ENCODE measurements at regions not wholly inside any gene's neighbourhood (a gene's known extent, or its start where the extent isn't known, plus 50 kb on each side); places are given as distances from the start of the nearest gene placed in this dataset.
A peak's percentile ranks its signal among the peaks of the same experiment; 100 is the strongest.

- TF ChIP-seq, protein P1, sequence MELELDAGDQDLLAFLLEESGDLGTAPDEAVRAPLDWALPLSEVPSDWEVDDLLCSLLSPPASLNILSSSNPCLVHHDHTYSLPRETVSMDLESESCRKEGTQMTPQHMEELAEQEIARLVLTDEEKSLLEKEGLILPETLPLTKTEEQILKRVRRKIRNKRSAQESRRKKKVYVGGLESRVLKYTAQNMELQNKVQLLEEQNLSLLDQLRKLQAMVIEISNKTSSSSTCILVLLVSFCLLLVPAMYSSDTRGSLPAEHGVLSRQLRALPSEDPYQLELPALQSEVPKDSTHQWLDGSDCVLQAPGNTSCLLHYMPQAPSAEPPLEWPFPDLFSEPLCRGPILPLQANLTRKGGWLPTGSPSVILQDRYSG (CRISPR knock-in tag; IDR thresholded peaks at IDR 0.05): no peak
- no peak for TF ChIP-seq ATF7-NPFF (CRISPR knock-in tag; IDR thresholded peaks at IDR 0.05; ENCODE audit: low read depth)
Measured at GRCh38 chr14:97854918-97855317, 1057.7 kb downstream of the VRK1 start (continued).

GRCh38 chr14:97866195-97866594 is 1069.0 kb downstream of the VRK1 start:
- Histone ChIP-seq H3K4me3 (replicated peaks in 1 of 3; ENCODE audit: insufficient read depth in 1 of 3, low read depth in 2 of 3, low read length in 3 of 3) (no peak overlapping the region), H3K27ac (ENCODE audit: extremely low read length, insufficient read depth, low read length) (no peak overlapping the region), H4K20me1 (ENCODE audit: insufficient read depth, low read length) (no peaks in the 10 kb centered on the region), H3K27me3 (ENCODE audit: control insufficient read depth in 1 of 2, insufficient read depth in 2 of 2, low read length in 2 of 2) (no peaks in the 10 kb centered on the region; a peak in 1 of 5 replicates), H3K9ac (ENCODE audit: insufficient read depth, low read depth, low read length) (no peak overlapping the region), H3K79me2 (ENCODE audit: insufficient read depth, low read length) (no peaks in the 10 kb centered on the region), H3K4me2 (ENCODE audit: low read depth, low read length) (no peak overlapping the region), H2AFZ (ENCODE audit: low read length) (no peak overlapping the region), H3K9me3 (ENCODE audit: low read length) (peaks cover 64% of the 10 kb centered on the region), H3K4me1 (ENCODE audit: insufficient read depth, low read length) (no peaks in the 10 kb centered on the region), H3K36me3 (replicated peaks in 1 of 2; ENCODE audit: control insufficient read depth in 1 of 2, insufficient read depth in 2 of 2, low read length in 2 of 2) (no peaks in the 10 kb centered on the region)
- BruUV-seq (replicated peaks): no TSS peak
- intact Hi-C loops (cut with micrococcal nuclease; ENCODE audit: unreplicated experiment): no loop called here
- POLR2A ChIA-PET: no interaction called here
- FAIRE-seq (no peak), DNase-seq (ENCODE audit: low spot score) (no peak), ATAC-seq (no peak)
- TF ChIP-seq CHD4 (IDR thresholded peaks at IDR 0.05; ENCODE audit: borderline replicate concordance, low read length): no peak
- TF ChIP-seq CAMTA2 (CRISPR knock-in tag; IDR thresholded peaks at IDR 0.05; ENCODE audit: borderline replicate concordance): no peak
- TF ChIP-seq ZNF205 (CRISPR knock-in tag; IDR thresholded peaks at IDR 0.05): no peak
- in situ Hi-C loops (cut with HindIII; ENCODE audit: extremely low pct_ligation_motif_present, low pct_unique_long_range_greater_than_20kb): no loop called here
- 0% methylated on average over 2 of the region's 2 CpGs for WGBS (ENCODE audit: low lambda C conversion rate)
- CTCF ChIA-PET (ENCODE audit: low intra/inter-chr PET ratio, low total read pairs): no interaction called here

DNA sequence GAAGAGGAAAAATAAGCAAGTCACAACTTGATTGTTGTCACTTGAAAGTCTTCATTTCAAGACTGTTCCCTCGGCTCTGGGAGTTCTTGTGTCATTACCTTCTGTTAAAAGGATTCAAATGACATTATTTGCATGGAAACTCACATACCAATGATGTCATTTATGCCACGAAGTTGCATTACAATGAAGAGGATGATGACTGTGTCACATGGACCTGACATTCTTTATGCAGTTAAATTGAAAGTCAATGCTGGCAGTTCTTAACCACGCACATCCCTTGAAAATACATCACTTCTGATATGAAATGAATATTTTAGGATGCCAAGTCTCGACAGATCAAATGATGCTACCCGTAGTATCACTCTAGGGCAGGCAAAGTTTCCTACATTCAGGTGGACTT is 1069.5 kb downstream of the VRK1 start:
- Histone ChIP-seq H3K4me3 (replicated peaks in 1 of 3; ENCODE audit: insufficient read depth in 1 of 3, low read depth in 2 of 3, low read length in 3 of 3) (no peak overlapping the region), H3K9ac (ENCODE audit: insufficient read depth, low read depth, low read length) (no peak overlapping the region), H4K20me1 (ENCODE audit: insufficient read depth, low read length) (no peaks in the 10 kb centered on the region), H3K4me1 (ENCODE audit: insufficient read depth, low read length) (no peaks in the 10 kb centered on the region), H3K79me2 (ENCODE audit: insufficient read depth, low read length) (no peaks in the 10 kb centered on the region), H3K36me3 (replicated peaks in 1 of 2; ENCODE audit: control insufficient read depth in 1 of 2, insufficient read depth in 2 of 2, low read length in 2 of 2) (no peaks in the 10 kb centered on the region), H3K4me2 (ENCODE audit: low read depth, low read length) (no peak overlapping the region), H2AFZ (ENCODE audit: low read length) (no peak overlapping the region), H3K27ac (ENCODE audit: extremely low read length, insufficient read depth, low read length) (no peak overlapping the region), H3K9me3 (ENCODE audit: low read length) (peaks cover 66% of the 10 kb centered on the region), H3K27me3 (ENCODE audit: control insufficient read depth in 1 of 2, insufficient read depth in 2 of 2, low read length in 2 of 2) (no peaks in the 10 kb centered on the region; a peak in 1 of 5 replicates)
- no peak for ATAC-seq
- BruUV-seq (replicated peaks): no TSS peak
- intact Hi-C loops (cut with micrococcal nuclease; ENCODE audit: unreplicated experiment): no loop called here
- 2% methylated on average over 4 of the region's 5 CpGs for WGBS (ENCODE audit: low lambda C conversion rate)
- DNase-seq (ENCODE audit: low spot score): no peak
- FAIRE-seq: no peak
- in situ Hi-C loops (cut with HindIII; ENCODE audit: extremely low pct_ligation_motif_present, low pct_unique_long_range_greater_than_20kb): no loop called here
- CTCF ChIA-PET (ENCODE audit: low intra/inter-chr PET ratio, low total read pairs): no interaction called here
- POLR2A ChIA-PET: no interaction called here
- no peak for TF ChIP-seq ZNF343 (CRISPR knock-in tag; IDR thresholded peaks at IDR 0.05)
- TF ChIP-seq ZNF850 (CRISPR knock-in tag; conservative IDR thresholded peaks at IDR 0.05): no peak
- TF ChIP-seq HOXA9 (CRISPR knock-in tag; IDR thresholded peaks at IDR 0.05; ENCODE audit: borderline replicate concordance): no peak
- TF ChIP-seq NONO (IDR thresholded peaks at IDR 0.05): no peak
- TF ChIP-seq NONO (CRISPR knock-in tag; conservative IDR thresholded peaks at IDR 0.05): no peak
- no peak for TF ChIP-seq NFKB2 (CRISPR knock-in tag; IDR thresholded peaks at IDR 0.05; ENCODE audit: borderline replicate concordance)
- peak; percentile 49 for TF ChIP-seq ATF7 (IDR thresholded peaks at IDR 0.05)
- no peak for TF ChIP-seq ATF7 (CRISPR knock-in tag; IDR thresholded peaks at IDR 0.05)
- no peak for TF ChIP-seq PLRG1 (conservative IDR thresholded peaks at IDR 0.05)
- TF ChIP-seq ZNF550 (CRISPR knock-in tag; IDR thresholded peaks at IDR 0.05; ENCODE audit: borderline replicate concordance): no peak
- no peak for TF ChIP-seq ZNF839 (CRISPR knock-in tag; IDR thresholded peaks at IDR 0.05; ENCODE audit: borderline replicate concordance)
- TF ChIP-seq KMT2A (CRISPR knock-in tag; IDR thresholded peaks at IDR 0.05): no peak

Measured in HepG2 (cell line).